ENCODE measurements at regions not wholly inside any gene's neighbourhood (a gene's known extent, or its start where the extent isn't known, plus 50 kb on each side); places are given as distances from the start of the nearest gene placed in this dataset.

DNA sequence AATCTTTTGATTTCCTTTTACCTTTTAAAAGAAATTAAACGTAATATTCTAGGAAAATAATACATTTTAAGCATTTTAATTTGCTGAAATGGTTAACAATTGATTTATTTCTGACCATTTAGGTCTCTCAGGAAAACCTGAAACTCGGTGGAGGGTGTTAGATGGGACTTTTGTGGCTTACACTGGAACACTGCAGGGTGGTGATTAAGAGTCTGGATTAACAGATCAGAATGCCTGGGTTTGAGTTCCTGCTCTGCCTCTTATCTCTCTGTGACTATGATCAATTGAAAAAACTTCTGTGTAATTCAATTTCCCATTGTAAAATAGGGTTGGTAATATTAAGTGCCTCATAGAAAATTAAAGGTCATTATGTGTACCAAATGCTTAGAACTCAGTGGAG, 168.7 kb downstream of the UBE2E3 start:
- DNase-seq (ENCODE audit: low read depth in 2 of 2), result no peak

- no peak for DNase-seq (ENCODE audit: low read depth in 2 of 2)
Observed at GRCh38 chr2:181152226-181152625, 171.8 kb downstream of the UBE2E3 start.

DNA sequence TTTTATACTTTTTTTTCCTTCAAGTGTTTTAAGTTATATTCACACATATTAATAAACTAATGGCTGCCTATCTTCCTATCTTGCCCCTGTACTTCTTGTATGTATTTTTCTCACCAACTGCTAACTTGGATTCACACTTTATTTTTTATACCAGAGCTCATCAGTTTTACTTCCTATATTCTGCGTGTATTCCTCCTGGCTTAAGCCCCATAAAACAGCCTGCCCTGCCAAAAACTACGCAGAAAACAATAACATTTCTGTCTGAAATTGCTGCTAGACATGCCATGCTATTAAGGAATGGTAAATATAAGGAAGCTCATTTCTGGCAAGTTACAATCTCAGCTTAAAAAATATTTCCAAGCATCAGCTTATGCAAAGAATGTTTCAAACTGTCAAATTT, 172.3 kb downstream of the UBE2E3 start:
- DNase-seq (ENCODE audit: low read depth in 2 of 2), result no peak

DNA sequence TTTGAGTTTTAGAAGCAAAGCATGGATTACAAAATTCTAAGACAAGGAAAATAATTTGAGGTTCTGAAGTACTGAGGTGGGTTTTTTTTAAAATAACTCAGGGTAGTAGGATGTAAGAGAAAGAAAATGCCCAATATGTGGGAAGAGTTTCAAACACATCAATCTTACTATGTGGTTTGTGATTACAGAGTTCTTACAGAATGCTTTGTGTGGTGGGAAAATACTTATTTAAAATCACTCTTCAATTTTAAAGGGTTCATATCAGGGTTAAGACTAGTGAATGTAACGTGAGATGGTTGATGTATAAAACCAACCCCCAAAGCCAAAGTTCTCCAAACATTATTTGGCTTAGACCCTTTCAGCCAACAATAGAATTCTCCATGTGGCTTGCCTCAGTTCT, 173.5 kb downstream of the UBE2E3 start:
- DNase-seq (ENCODE audit: low read depth in 2 of 2), result no peak

- DNase-seq (ENCODE audit: low read depth in 2 of 2), result no peak
Observed at GRCh38 chr2:181157326-181157725, 176.9 kb downstream of the UBE2E3 start.

GRCh38 chr2:181158427-181158826, 178.0 kb downstream of the UBE2E3 start:
- no peak for DNase-seq (ENCODE audit: low read depth in 2 of 2)

- DNase-seq (ENCODE audit: low read depth in 2 of 2), result no peak
Observed at GRCh38 chr2:181161615-181162014, 181.2 kb downstream of the UBE2E3 start.

DNA sequence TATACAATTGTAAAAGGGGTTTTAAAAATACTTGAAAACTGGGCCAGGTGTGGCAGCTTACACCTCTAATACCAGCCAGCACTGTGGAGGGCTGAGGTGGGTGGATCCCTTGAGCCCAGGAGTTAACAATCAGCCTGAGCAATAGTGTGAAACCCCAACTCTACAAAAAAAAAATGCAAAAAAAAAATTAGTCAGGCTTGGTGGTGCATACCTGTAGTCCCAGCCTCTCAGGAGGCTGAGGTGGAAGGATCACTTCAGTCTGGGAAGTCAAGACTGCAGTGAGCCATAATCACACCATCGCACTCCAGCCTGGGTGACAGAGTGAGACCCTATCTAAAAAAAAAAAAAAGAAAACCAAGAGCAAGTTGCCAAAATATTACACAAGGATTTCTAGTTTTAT, 182.7 kb downstream of the UBE2E3 start:
- DNase-seq (ENCODE audit: low read depth in 2 of 2), result no peak

- DNase-seq (ENCODE audit: low read depth in 2 of 2), result no peak
Observed at GRCh38 chr2:181163691-181164090, 183.3 kb downstream of the UBE2E3 start.

DNA sequence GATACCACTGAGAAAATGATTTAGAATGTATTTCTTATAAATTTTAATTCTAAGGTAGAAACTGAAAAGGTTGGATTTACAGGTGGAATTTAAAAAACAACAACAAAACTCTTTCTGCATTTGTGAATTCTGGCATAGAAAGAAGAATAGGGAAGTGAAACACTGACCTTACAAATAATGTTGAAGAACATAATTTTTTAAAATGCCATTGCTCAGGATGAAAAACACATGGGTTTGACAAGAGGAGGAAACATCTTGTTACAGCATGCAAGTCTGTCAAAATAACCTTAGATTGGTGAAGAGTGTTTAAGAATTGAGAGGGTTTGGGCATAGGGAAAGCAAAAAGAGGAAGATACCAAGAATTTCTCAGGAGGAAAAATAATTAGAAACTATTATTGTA, 184.3 kb downstream of the UBE2E3 start:
- DNase-seq (ENCODE audit: low read depth in 2 of 2), result no peak

- no peak for DNase-seq (ENCODE audit: low read depth in 2 of 2)
Observed at GRCh38 chr2:181165199-181165868, 184.9 kb downstream of the UBE2E3 start.

DNA sequence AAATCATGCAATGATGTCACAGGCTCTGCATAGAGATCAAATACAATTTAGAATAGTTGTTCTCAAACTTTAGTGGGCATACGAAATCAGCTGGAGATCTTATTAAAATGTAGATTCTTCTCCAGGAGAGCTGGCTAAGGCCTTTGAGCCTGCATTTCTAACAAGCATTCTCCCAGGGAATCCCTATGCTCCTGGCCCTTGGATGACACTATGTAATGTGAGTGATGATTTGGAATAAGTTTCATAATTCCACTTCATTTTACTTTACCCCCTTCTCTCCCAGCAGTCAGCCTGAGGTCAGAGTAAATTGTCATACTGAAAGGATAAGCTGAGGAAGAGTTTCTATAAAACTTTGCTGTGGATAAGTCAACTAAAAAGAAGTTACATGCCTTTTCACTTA, 189.1 kb downstream of the UBE2E3 start:
- DNase-seq (ENCODE audit: low read depth in 2 of 2), result no peak

GRCh38 chr2:181170256-181170655, 189.9 kb downstream of the UBE2E3 start:
- DNase-seq (ENCODE audit: low read depth in 2 of 2), result no peak

DNA sequence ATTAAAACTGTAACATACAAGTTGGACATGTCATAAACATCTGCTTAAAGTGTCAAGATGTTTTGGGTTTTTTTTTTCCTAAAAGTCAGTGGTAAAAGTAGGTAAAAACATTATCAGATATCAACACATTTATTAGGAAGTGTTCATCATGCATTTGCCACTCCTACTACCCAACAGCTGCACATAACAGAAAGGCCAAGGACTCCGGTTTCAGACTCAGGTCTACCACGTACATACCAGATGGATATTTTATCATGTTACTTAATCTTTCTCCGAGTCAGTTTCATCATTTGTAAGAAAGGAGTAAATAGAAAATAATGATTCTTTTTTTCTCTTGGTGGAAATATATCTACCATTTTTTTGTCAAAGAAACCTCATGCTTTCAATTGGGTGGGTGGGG, 192.3 kb downstream of the UBE2E3 start:
- no peak for DNase-seq (ENCODE audit: low read depth in 2 of 2)

DNA sequence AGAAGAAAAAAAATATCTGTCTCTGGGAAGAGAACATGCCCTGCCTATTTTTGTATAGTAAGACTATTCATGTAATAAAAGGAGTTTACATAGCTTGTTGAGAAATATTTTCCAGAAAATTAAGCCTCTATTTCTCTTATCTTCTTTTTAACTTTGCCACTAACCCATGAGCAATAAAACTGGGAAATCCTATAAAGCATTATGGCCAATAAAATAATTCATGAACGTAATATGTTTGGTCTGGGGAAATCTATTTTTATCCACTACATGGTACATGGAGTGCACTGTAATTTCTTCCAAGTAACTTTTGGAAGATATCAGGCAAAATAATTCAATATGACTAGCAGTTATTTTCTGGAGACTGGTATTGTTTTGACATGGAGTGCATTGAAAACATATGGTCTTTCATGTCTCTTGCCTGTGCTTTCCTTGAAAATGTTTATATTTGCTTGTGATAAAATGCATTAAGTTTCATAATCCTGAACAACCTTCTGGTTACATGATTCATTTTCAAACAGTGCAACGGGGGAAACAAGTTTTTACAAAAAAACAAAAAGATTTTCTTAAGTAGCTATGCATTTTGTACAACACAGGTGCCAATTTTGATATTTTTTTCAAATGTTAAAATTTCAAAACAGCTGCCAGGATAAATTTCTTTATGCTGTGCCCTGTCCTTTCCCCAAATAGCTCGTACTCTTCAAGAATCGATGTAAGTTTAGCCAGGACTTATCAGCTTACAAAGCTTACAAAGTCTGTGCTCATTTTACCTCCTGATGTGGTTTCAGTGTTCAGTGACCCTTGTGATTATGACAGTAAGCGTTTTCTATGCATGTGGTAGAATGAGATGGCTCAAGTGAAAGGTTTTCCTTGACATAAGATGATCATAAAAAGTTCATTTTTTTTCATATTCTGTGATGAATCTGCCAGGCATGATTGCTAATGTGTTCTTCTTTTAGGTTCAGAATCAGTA, 194.5 kb downstream of the UBE2E3 start:
- DNase-seq (ENCODE audit: low read depth in 2 of 2), result no peak

DNA sequence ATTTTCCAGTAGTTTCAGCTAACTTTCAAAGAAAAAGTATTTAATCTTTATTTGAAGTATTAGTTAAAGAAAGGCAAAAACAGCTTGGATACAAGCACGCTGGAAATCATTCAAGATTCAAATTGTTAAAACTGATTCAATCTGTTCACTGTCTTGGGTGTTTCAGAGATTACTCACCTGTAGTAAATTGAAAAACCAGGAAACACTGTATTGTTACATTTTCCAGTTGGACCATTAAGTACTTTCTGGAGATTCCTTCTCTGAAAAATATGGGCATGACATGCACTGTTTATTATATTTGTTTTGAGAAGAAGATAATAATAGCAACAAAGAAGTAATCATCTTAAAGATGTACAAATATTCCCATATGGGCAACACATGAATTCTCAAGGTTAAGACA, 196.1 kb downstream of the UBE2E3 start:
- DNase-seq (ENCODE audit: low read depth in 2 of 2), result no peak

DNA sequence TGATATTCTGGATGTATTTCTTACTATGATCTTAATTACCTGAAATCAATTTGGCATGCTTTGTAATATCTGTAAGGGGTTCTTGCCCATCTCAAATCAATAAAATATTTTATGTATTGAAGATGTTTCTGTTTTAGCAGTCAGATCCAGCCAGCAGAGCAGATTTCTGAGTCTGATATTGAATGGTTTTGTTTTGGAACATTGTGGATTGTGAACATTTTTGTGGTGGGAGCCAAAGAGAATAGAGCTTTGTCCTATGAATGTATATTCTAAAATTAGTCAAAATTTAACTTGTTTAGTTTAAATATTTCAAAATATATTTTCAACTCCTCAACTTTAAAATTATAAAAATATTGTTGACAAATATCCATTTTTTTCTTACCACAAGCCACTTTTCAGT, 197.0 kb downstream of the UBE2E3 start:
- no peak for DNase-seq (ENCODE audit: low read depth in 2 of 2)

DNA sequence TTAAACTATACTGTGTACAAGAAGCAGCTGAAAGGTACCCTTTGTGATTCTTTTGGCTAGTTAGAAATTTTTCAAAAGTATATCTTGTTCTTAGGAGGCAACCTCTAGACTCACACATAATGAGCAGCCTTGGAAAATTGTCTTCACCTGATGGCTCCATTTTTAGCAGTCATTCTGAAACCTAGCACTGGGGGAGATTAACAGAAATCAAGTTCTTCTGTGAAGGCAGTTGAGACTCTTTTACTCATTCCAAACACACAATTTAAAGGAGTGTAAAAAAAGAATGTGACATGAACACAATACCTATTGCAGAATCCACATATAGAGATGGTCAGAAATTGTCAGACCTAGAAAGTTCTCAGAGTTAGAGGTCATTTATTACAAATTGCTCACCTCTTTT, 197.7 kb downstream of the UBE2E3 start:
- DNase-seq (ENCODE audit: low read depth in 2 of 2), result no peak

DNA sequence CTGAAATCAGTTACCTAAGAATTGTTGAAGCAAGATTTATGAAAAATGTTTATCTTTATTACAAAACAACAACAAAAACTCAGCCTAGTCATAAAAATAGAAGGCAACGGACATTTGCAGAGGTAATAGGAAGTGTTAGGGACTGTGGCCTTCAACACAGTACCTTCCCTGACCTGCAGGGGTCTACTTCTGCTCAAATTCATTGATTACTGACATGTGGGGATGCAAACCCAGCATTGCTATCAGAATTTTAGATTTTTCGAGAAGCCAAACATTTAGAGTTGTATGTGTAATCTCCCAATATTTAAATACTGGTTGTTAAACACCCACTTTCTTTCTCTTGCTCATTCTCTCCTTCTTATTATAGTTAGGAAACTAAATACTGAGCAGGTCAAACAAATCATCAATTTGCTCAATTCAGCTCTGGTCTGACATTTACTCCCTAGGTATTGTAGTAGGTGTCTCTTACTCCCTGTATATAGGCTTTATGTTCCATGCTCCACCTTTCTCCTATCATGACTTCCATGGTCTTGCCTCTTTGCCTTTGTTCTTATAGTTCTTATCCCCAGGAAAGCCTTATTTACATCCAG, 198.5 kb downstream of the UBE2E3 start:
- peak; percentile 3 to 12 for DNase-seq (ENCODE audit: low read depth in 2 of 2)

GRCh38 chr2:181183878-181184542, 203.6 kb downstream of the UBE2E3 start:
- no peak for DNase-seq (ENCODE audit: low read depth in 2 of 2)

DNA sequence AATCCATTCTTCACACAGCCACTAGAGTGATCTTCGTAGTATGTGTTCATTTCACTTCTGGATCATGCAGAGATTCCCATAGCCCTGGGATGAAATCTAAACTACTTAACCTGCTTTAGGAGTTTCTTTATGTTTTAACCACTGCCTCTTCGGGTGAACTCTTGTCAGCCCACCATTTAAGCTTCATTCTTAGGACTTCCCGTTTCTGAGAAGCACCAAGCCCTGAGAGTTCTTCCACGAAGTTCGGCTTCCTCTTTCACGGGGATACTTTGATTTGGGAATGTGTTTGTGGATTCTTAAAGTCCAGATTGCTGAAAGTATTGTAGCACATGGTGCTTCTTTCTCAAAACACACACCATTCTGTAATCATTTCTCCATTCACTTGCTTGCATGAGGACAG, 205.0 kb downstream of the UBE2E3 start:
- no peak for DNase-seq (ENCODE audit: low read depth in 2 of 2)

DNA sequence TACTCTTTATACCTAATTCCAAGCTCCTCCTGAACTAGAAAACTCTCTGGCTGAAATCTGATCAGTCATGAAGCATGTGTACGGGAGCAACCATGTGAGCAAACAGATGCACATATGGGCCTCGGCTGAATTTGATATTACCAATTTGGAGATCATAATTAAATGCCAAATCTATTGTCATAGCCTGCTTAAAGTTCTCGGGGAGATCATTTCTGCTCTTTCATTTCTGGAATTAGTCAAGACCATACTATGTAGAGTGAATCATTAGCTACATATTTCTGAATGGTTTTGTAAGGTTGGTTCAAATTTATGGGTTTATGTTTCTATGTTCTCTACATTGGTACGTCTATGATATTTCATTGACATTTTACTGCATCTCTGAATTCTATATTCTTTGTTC, 205.5 kb downstream of the UBE2E3 start:
- no peak for DNase-seq (ENCODE audit: low read depth in 2 of 2)

Data from lung microvascular endothelial cell (primary cell).